HEK293 (cell line): ENCODE measurements at regions not wholly inside any gene's neighbourhood (a gene's known extent, or its start where the extent isn't known, plus 50 kb on each side); places are given as distances from the start of the nearest gene placed in this dataset.

Experiments used
- CTCF ChIP-seq: fragments of 450-650 bp; formaldehyde crosslinking; IDR thresholded peaks from 2 replicates; pipeline ENCODE4 v1.5.1; 2016; ENCODE audit warnings: missing biosample characterization, missing genetic modification characterization
- KLF10 ChIP-seq: fragments of 450-650 bp; IDR thresholded peaks from 2 replicates; pipeline ENCODE4 v1.5.1; 2018; ENCODE audit warnings: missing biosample characterization, mild to moderate bottlenecking, missing genetic modification characterization
- ZNF146 ChIP-seq: fragments of 450-650 bp; formaldehyde crosslinking; IDR thresholded peaks from 2 replicates; pipeline ENCODE4 v1.5.1; 2016; ENCODE audit warnings: missing biosample characterization, missing genetic modification characterization
- ZNF16 ChIP-seq: fragments of 450-650 bp; formaldehyde crosslinking; IDR thresholded peaks from 2 replicates; pipeline ENCODE4 v1.5.1; 2016; ENCODE audit warnings: low read depth, missing biosample characterization, missing genetic modification characterization
- ZNF426 ChIP-seq: fragments of 450-650 bp; formaldehyde crosslinking; IDR thresholded peaks from 2 replicates; pipeline ENCODE4 v1.5.1; 2017; ENCODE audit warnings: missing biosample characterization, missing genetic modification characterization, mild to moderate bottlenecking, inconsistent platforms, moderate library complexity
- ZNF610 ChIP-seq: fragments of 450-650 bp; formaldehyde crosslinking; IDR thresholded peaks from 2 replicates; pipeline ENCODE4 v1.5.1; 2016; ENCODE audit warnings: missing biosample characterization, missing genetic modification characterization, borderline replicate concordance
- ZNF664 ChIP-seq: fragments of 450-650 bp; formaldehyde crosslinking; IDR thresholded peaks from 2 replicates; pipeline ENCODE4 v1.5.1; 2016; ENCODE audit warnings: missing biosample characterization, missing genetic modification characterization
- ZNF792 ChIP-seq: fragments of 450-650 bp; formaldehyde crosslinking; IDR thresholded peaks from 2 replicates; pipeline ENCODE4 v1.5.1; 2016; ENCODE audit warnings: missing biosample characterization, missing genetic modification characterization

DNA sequence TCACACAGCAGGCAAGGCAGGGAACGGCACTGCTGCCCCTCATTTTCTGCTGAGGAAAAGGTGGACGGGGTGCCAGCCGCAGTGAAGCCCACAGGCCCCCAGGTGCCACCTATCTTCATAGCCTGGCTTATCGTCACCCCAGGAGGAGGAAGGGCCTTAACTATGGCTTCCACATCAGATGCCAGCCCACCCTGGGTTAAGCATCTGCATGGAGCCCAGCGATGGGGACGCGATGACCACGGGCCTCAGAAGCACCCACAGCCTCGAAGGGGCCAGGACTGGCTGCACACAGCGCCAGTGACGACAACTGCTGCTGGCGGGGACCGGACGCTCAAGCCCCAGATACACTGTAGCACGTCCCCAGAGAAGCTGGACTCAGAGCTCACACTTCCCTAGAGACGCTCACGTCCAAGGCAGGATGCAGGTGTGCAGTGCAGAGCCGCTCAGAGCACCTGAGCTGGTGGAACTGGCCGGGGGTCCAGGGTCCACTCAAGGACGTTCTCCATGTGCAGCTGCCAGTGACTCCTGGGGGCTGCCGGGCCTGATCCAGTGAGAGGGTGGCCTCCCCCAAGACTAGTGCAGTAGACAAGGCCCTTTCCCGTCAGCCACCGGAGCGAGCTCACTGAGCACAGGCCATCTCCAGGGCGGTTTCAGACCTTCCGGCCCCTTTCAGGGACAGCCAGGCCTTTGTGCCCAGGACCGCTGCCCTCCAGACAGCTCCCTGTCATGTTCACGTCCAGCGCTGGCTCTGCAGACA, 83.0 kb downstream of the YTHDF1 start:
- no peak for TF ChIP-seq ZNF610
- TF ChIP-seq CTCF (tag by site-specific recombination) = no peak
- no peak for TF ChIP-seq ZNF664
- TF ChIP-seq KLF10 = no peak
- no peak for TF ChIP-seq ZNF792 (tag by site-specific recombination)
- TF ChIP-seq ZNF426 (tag by site-specific recombination) = no peak
- no peak for TF ChIP-seq ZNF16
- no peak for TF ChIP-seq ZNF146 (tag by site-specific recombination)
